Natural killer cell (primary cell): ENCODE measurements at regions not wholly inside any gene's neighbourhood (a gene's known extent, or its start where the extent isn't known, plus 50 kb on each side); places are given as distances from the start of the nearest gene placed in this dataset.

Experiments used
- ATAC-seq, 3 donors: fragments of 150-1000 bp in 2 of 3; fragments of 200-7000 bp in 1 of 3; cut with Tn5 transposase; 1 replicate in 1 of 3; 2 replicates in 2 of 3; pipeline ENCODE4 v1.10.0; 2021; ENCODE audit warnings: mild to moderate bottlenecking in 2 of 3, moderate library complexity in 2 of 3
- DNase-seq, 2 donors: peaks; one replicate each; pipeline versions ENCODE4 v3.0.0 to v3.0.0-alpha.2; 2013 to 2021; ENCODE audit warnings: mixed read lengths in 1 of 2
- H3K27ac ChIP-seq: one replicate; pipeline ENCODE4 v1.5.1; 2013; ENCODE audit warnings: mild to moderate bottlenecking, low read length
- H3K27me3 ChIP-seq: one replicate; pipeline ENCODE4 v1.6.1; 2013; ENCODE audit warnings: low read length; ENCODE audit not compliant: control insufficient read depth, insufficient read depth
- H3K36me3 ChIP-seq: one replicate; pipeline ENCODE4 v1.6.1; 2013; ENCODE audit warnings: low read length; ENCODE audit not compliant: control insufficient read depth, insufficient read depth
- H3K4me1 ChIP-seq: one replicate; pipeline ENCODE4 v1.6.1; 2013; ENCODE audit warnings: low read length; ENCODE audit not compliant: control insufficient read depth, insufficient read depth
- H3K4me3 ChIP-seq: one replicate; pipeline ENCODE4 v1.5.1; 2013; ENCODE audit warnings: low read length
- H3K9me3 ChIP-seq: one replicate; pipeline ENCODE4 v1.6.1; 2013; ENCODE audit warnings: low read length; ENCODE audit not compliant: control insufficient read depth, insufficient read depth
- H3K27ac Mint-ChIP-seq, 2 donors: one replicate each; pipeline ENCODE4 v1.8.0; 2022; ENCODE audit warnings: mild to moderate bottlenecking in 2 of 2, mixed read lengths in 2 of 2, moderate library complexity in 1 of 2
- H3K27me3 Mint-ChIP-seq, 2 donors: one replicate each; pipeline ENCODE4 v1.8.0; 2022; ENCODE audit warnings: low read depth in 2 of 2, mixed read lengths in 2 of 2
- H3K36me3 Mint-ChIP-seq: one replicate; pipeline ENCODE4 v1.8.0; 2022; ENCODE audit warnings: mixed read lengths
- H3K4me1 Mint-ChIP-seq, 2 donors: one replicate each; pipeline ENCODE4 v1.8.0; 2022; ENCODE audit warnings: mixed read lengths in 2 of 2
- H3K4me3 Mint-ChIP-seq: one replicate; pipeline ENCODE4 v1.8.0; 2022; ENCODE audit warnings: mild to moderate bottlenecking, moderate library complexity, mixed read lengths
- H3K9me3 Mint-ChIP-seq, 2 donors: one replicate each; pipeline ENCODE4 v1.8.0; 2022; ENCODE audit warnings: mixed read lengths in 2 of 2
- CTCF ChIP-seq: fragments of 200-600 bp; IDR thresholded peaks from one replicate; pipeline ENCODE4 v1.8.0; 2022; ENCODE audit warnings: antibody characterized with exemption
- WGBS: methylation state at CpG from one replicate; pipeline ENCODE4 v1.1.7; 2013; ENCODE audit warnings: missing lambda C conversion rate; ENCODE audit not compliant: insufficient coverage; 5-methylcytosine and 5-hydroxymethylcytosine counted together
- intact Hi-C: fragments of 100-400 bp; cut with micrococcal nuclease; formaldehyde crosslinking; loops from one replicate; pipeline ENCODE4 v1.14.2; 2022

DNA sequence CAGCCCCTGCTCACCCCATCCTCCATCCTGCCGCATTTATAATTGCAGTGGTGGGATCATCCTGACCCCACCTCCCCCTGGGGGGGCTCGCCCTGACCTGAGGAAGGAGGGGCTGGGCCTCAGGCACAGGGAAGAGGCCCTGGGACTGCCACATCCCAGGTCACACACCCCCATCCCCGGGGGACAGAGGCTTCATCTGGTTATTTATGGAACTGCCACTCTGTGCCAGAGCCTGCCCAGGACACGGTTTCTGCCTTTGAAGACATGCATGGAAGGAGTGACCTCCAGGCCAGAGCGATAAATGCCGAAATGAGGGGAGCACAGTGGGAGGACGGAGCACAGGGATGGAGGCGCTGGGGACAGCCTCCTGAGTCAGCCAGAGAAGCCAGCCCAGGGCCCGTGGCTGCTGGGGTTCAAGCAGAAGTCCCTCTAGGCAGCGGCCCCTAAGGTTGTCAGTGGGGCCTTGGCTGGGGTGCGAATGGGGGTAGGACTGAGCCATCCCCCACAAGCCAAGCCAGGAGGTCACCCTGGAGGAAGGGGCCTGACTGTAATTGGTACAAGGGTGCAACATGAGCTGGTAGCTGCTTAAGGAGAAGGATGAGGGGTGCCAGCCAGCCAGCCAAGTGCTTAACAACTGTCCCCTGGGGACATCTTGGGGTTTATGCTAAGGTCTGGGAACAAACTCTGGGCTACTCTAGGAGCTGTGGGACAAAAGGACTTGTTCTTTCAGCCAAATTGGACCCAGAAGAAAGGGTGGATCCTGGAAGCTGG is 51.4 kb upstream of the SHISAL1 start:
- no peak overlapping the region for H3K27ac Mint-ChIP-seq
- TF ChIP-seq CTCF, result no peak
- intact Hi-C loops, result no loop called here

DNA sequence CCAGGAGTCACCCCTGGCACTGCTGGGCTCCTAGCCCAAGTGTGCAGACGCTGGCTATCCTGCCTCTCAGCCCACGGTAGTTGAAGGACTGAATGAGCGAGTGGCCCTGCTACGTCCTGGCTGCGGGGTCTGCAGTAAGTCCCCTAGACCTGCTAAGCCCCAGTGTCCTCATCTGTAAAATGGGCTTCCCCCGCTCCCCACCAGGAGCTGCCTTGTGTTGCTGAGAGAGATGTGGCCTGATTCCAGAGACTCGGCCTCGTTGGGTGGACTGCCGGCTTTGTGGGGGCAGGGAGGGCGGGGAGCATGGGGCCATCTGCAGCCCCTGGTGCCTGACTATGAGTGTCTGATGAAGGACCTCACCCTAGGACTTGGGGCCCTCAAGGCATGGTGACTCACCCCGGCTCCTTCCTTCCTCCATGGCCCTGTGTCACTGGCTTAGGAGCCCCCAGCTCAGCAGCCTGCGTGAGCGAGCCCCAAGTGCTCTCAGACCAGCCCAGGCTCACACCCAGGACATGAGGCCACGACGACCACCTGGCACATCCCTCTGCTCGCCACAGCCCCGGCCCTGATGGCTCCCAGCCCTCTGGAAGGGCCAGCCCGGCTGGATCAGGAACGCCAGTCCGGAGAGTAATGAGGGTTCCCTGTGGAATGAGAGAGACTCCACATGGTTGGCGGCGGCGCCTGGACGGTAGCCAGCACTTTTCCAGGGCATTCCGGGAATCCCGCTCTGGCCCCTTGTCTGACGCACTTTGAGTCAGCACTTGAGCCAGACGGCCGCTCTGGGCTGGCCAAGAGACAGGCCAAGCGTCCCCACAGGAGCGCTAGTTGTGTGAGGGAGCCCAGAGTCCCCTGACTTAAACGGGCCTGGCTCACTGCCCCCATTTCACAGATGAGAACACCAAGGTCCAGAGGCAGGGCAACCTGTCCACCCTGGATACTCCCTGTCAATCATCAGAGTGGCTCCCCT is 50.5 kb upstream of the SHISAL1 start:
- Histone ChIP-seq H3K27ac (no peak overlapping the region), H3K4me3 (no peak overlapping the region), H3K27me3 (no peaks in the 10 kb centered on the region), H3K4me1 (no peaks in the 10 kb centered on the region), H3K36me3 (no peaks in the 10 kb centered on the region), H3K9me3 (no peaks in the 10 kb centered on the region)
- no peaks in the 10 kb centered on the region for H3K4me1 Mint-ChIP-seq
- no peak overlapping the region for H3K27ac Mint-ChIP-seq
- ATAC-seq (no peak), DNase-seq (no peak)
- 87% methylated on average over 32 of the region's 32 CpGs for WGBS
- intact Hi-C loops, result no loop called here
- peaks cover 0 to 5% of the 10 kb centered on the region in 2 donors for H3K27me3 Mint-ChIP-seq
- no peaks in the 10 kb centered on the region for H3K36me3 Mint-ChIP-seq
- no peak for TF ChIP-seq CTCF
- H3K9me3 Mint-ChIP-seq, result no peaks in the 10 kb centered on the region
- H3K4me3 Mint-ChIP-seq, result no peak overlapping the region

More for the DNA sequence above, 51.4 kb upstream of the SHISAL1 start:
- H3K4me3 Mint-ChIP-seq, result no peak overlapping the region
- ATAC-seq, result no peak
- H3K27me3 Mint-ChIP-seq, result no peaks in the 10 kb centered on the region
- Histone ChIP-seq H3K36me3 (no peaks in the 10 kb centered on the region), H3K4me1 (no peaks in the 10 kb centered on the region), H3K4me3 (no peak overlapping the region), H3K27ac (no peak overlapping the region), H3K9me3 (no peaks in the 10 kb centered on the region), H3K27me3 (no peaks in the 10 kb centered on the region)
- no peaks in the 10 kb centered on the region for H3K9me3 Mint-ChIP-seq
- no peak for DNase-seq
- H3K4me1 Mint-ChIP-seq, result no peaks in the 10 kb centered on the region
- 77% methylated on average over 10 of the region's 11 CpGs for WGBS
- no peaks in the 10 kb centered on the region for H3K36me3 Mint-ChIP-seq

DNA sequence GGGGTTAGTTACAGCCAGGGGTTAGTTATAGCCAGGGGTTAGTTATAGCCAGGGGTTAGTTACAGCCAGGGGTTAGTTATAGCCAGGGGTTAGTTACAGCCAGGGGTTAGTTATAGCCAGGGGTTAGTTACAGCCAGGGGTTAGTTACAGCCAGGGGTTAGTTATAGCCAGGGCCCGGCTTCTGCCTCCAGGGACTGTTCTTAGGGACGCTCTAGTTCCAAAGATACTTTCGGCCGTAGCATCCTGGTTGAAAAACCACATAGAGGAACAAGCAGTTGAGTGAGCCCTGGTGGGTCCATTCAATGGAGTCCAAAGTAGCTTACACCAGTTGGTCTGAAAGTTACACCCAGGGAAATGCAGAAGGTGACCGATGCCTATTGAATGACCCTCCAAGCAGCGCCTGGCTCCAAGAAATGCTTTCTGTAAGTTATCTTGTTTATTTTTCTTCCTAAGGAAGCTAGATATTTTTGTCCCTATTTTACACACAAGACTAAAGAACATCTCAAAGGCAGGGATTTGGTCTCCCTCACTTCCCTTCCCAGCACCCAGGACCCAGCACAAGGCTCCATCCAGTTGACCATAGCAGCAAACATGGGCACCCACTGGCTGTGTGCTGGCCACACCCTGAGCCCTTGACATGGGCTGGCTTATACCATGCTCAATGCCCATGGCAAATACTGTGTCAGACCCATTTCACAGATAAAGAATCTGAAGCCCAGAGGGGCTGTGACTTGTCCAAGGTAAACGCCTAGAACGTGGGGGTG is 49.7 kb upstream of the SHISAL1 start:
- Histone ChIP-seq H3K9me3 (no peaks in the 10 kb centered on the region), H3K27me3 (no peaks in the 10 kb centered on the region), H3K4me1 (no peaks in the 10 kb centered on the region), H3K27ac (no peak overlapping the region), H3K36me3 (no peaks in the 10 kb centered on the region), H3K4me3 (no peak overlapping the region)
- ATAC-seq (no peak), DNase-seq (no peak)
- Mint-ChIP-seq H3K36me3 (no peaks in the 10 kb centered on the region), H3K27me3 (peaks cover 0 to 5% of the 10 kb centered on the region in 2 donors), H3K4me1 (no peaks in the 10 kb centered on the region), H3K9me3 (no peaks in the 10 kb centered on the region), H3K4me3 (no peak overlapping the region), H3K27ac (no peak overlapping the region)
- 86% methylated on average over 7 of the region's 8 CpGs for WGBS
- intact Hi-C loops, result no loop called here
- no peak for TF ChIP-seq CTCF
